ENCODE measurements at regions not wholly inside any gene's neighbourhood (a gene's known extent, or its start where the extent isn't known, plus 50 kb on each side); places are given as distances from the start of the nearest gene placed in this dataset.

GRCh38 chr6:164554226-164554625 is 755.2 kb downstream of the C6orf118 start:
- TF ChIP-seq CTCF (conservative IDR thresholded peaks at IDR 0.05; ENCODE audit: low read length), result no peak
- TF ChIP-seq EZH2phosphoT487 (IDR thresholded peaks at IDR 0.05; ENCODE audit: borderline replicate concordance), result no peak
